ENCODE measurements at regions not wholly inside any gene's neighbourhood (a gene's known extent, or its start where the extent isn't known, plus 50 kb on each side); places are given as distances from the start of the nearest gene placed in this dataset.

GRCh38 chr20:23279836-23280235 is 70.8 kb upstream of the NXT1 start:
- no peak for DNase-seq (ENCODE audit: low spot score)

- no peak for DNase-seq (ENCODE audit: low spot score)
Observed at GRCh38 chr20:23278172-23278571, 72.4 kb upstream of the NXT1 start.

- no peak for DNase-seq (ENCODE audit: low spot score)
Observed at GRCh38 chr20:23277316-23277715, 73.3 kb upstream of the NXT1 start.

GRCh38 chr20:23273776-23274175 is 76.8 kb upstream of the NXT1 start:
- DNase-seq (ENCODE audit: low spot score): no peak

- DNase-seq (ENCODE audit: low spot score): no peak
Observed at GRCh38 chr20:23272176-23273029, 78.2 kb upstream of the NXT1 start.

- no peak for DNase-seq (ENCODE audit: low spot score)
Observed at GRCh38 chr20:23270382-23270911, 80.1 kb upstream of the NXT1 start.

- no peak for DNase-seq (ENCODE audit: low spot score)
Observed at GRCh38 chr20:23269954-23270353, 80.6 kb upstream of the NXT1 start.

GRCh38 chr20:23268792-23269354 is 81.7 kb upstream of the NXT1 start:
- no peak for DNase-seq (ENCODE audit: low spot score)

GRCh38 chr20:23267909-23268308 is 82.7 kb upstream of the NXT1 start:
- DNase-seq (ENCODE audit: low spot score): no peak

GRCh38 chr20:23266530-23267398 is 83.8 kb upstream of the NXT1 start:
- no peak for DNase-seq (ENCODE audit: low spot score)

GRCh38 chr20:23265226-23265625 is 85.4 kb upstream of the NXT1 start:
- DNase-seq (ENCODE audit: low spot score): no peak

- DNase-seq (ENCODE audit: low spot score): no peak
Observed at GRCh38 chr20:23264545-23264944, 86.0 kb upstream of the NXT1 start.

GRCh38 chr20:23260181-23260840 is 90.3 kb upstream of the NXT1 start:
- no peak for DNase-seq (ENCODE audit: low spot score)

- DNase-seq (ENCODE audit: low spot score): no peak
Observed at GRCh38 chr20:23258747-23259121, 91.9 kb upstream of the NXT1 start.

GRCh38 chr20:23257848-23258746 is 92.5 kb upstream of the NXT1 start:
- no peak for DNase-seq (ENCODE audit: low spot score)

- DNase-seq (ENCODE audit: low spot score): no peak
Observed at GRCh38 chr20:23257106-23257761, 93.4 kb upstream of the NXT1 start.

GRCh38 chr20:23255716-23256385 is 94.7 kb upstream of the NXT1 start:
- DNase-seq (ENCODE audit: low spot score): no peak

- DNase-seq (ENCODE audit: low spot score): no peak
Observed at GRCh38 chr20:23255106-23255505, 95.5 kb upstream of the NXT1 start.

GRCh38 chr20:23254505-23254904 is 96.1 kb upstream of the NXT1 start:
- DNase-seq (ENCODE audit: low spot score): no peak

GRCh38 chr20:23254034-23254433 is 96.6 kb upstream of the NXT1 start:
- DNase-seq (ENCODE audit: low spot score): no peak

Data from CD4-positive, alpha-beta T cell treated with Interleukin-2 at 100 ng/mL for 4 hours (primary cell).